ENCODE measurements at regions not wholly inside any gene's neighbourhood (a gene's known extent, or its start where the extent isn't known, plus 50 kb on each side); places are given as distances from the start of the nearest gene placed in this dataset.

GRCh38 chr6:163946437-163946836 lies 531.9 kb downstream of the QKI start:
- 22 to 90% (median 80%) methylated on average over 2 to 7 of the region's 7 CpGs for WGBS, 10 experiments
- Histone ChIP-seq H3K4me3 (no peak overlapping the region), H3K27ac (peak overlapping the region in 1 of 2 donors; percentile 5), H3K4me1 (replicated peaks in 1 of 2) (peaks cover 48 to 60% of the 10 kb centered on the region in 2 donors)
- in situ Hi-C loops (cut with MboI; ENCODE audit: low pct_unique_long_range_greater_than_20kb in 2 of 9, low sequenced_read_pairs in 9 of 9, unreplicated experiment in 9 of 9): no loop called here
- ATAC-seq (replicated peaks in 6 of 8): no peak

- ATAC-seq (replicated peaks in 6 of 8): no peak
- H3K27ac ChIP-seq: peak overlapping the region; percentile 26 to 39
- no peak overlapping the region for H3K4me3 ChIP-seq
- 72 to 100% (median 99%) methylated on average over 1 to 6 of the region's 7 CpGs; no CpG with 5 or more reads in 2 of the 10 experiments for WGBS, 10 experiments
- peaks cover 53 to 67% of the 10 kb centered on the region in 2 donors for H3K4me1 ChIP-seq (replicated peaks in 1 of 2)
- in situ Hi-C loops (cut with MboI; ENCODE audit: low pct_unique_long_range_greater_than_20kb in 2 of 9, low sequenced_read_pairs in 9 of 9, unreplicated experiment in 9 of 9): no loop called here
Measured at GRCh38 chr6:163945808-163946207, 531.3 kb downstream of the QKI start.

GRCh38 chr6:163944897-163945296 lies 530.4 kb downstream of the QKI start:
- H3K27ac ChIP-seq: peak overlapping the region; percentile 26 to 38
- peaks cover 53 to 69% of the 10 kb centered on the region in 2 donors for H3K4me1 ChIP-seq (replicated peaks in 1 of 2)
- peak in 5 of 8 experiments; percentile 3 to 46 (median 33) for ATAC-seq (replicated peaks in 6 of 8)

GRCh38 chr6:163943607-163944385 lies 529.3 kb downstream of the QKI start:
- in situ Hi-C loops (cut with MboI; ENCODE audit: low pct_unique_long_range_greater_than_20kb in 2 of 9, low sequenced_read_pairs in 9 of 9, unreplicated experiment in 9 of 9): no loop called here
- peaks cover 53 to 69% of the 10 kb centered on the region in 2 donors for H3K4me1 ChIP-seq (replicated peaks in 1 of 2)
- H3K27ac ChIP-seq: peak overlapping the region; percentile 38 to 42
- 0 to 80% (median 6%) methylated on average over 1 to 13 of the region's 16 CpGs; no CpG with 5 or more reads in 1 of the 10 experiments for WGBS, 10 experiments
- peak; percentile 12 to 89 (median 86) for ATAC-seq (replicated peaks in 6 of 8)
- peak overlapping the region; percentile 7 to 22 (median 17) for H3K4me3 ChIP-seq

More at GRCh38 chr6:163944897-163945296, 530.4 kb downstream of the QKI start:
- H3K4me3 ChIP-seq: no peak overlapping the region
- in situ Hi-C loops (cut with MboI; ENCODE audit: low pct_unique_long_range_greater_than_20kb in 2 of 9, low sequenced_read_pairs in 9 of 9, unreplicated experiment in 9 of 9): no loop called here
- WGBS, 10 experiments: 0 to 90% (median 43%) methylated on average over 1 to 8 of the region's 11 CpGs; no CpG with 5 or more reads in 1 of the 10 experiments

GRCh38 chr6:163942790-163943189 lies 528.3 kb downstream of the QKI start:
- Histone ChIP-seq H3K27ac (peak overlapping the region; percentile 38 to 42), H3K4me1 (replicated peaks in 1 of 2) (peaks cover 53 to 69% of the 10 kb centered on the region in 2 donors), H3K4me3 (no peak overlapping the region)
- ATAC-seq (replicated peaks in 6 of 8): no peak
- in situ Hi-C loops (cut with MboI; ENCODE audit: low pct_unique_long_range_greater_than_20kb in 2 of 9, low sequenced_read_pairs in 9 of 9, unreplicated experiment in 9 of 9): no loop called here
- WGBS, 10 experiments: 26 to 67% (median 38%) methylated on average over 1 to 3 of the region's 3 CpGs; no CpG with 5 or more reads in 1 of the 10 experiments

GRCh38 chr6:163941624-163941976 lies 527.1 kb downstream of the QKI start:
- 0 to 80% (median 47%) methylated on average over 1 to 4 of the region's 7 CpGs; no CpG with 5 or more reads in 4 of the 10 experiments for WGBS, 10 experiments
- in situ Hi-C loops (cut with MboI; ENCODE audit: low pct_unique_long_range_greater_than_20kb in 2 of 9, low sequenced_read_pairs in 9 of 9, unreplicated experiment in 9 of 9): no loop called here
- H3K27ac ChIP-seq: peak overlapping the region; percentile 33 to 72
- H3K4me1 ChIP-seq (replicated peaks in 1 of 2): peaks cover 45 to 60% of the 10 kb centered on the region in 2 donors
- H3K4me3 ChIP-seq: no peak overlapping the region
- no peak for ATAC-seq (replicated peaks in 6 of 8)

GRCh38 chr6:163940705-163941623 lies 526.4 kb downstream of the QKI start:
- Histone ChIP-seq H3K27ac (peak overlapping the region; percentile 33 to 72), H3K4me3 (no peak overlapping the region), H3K4me1 (replicated peaks in 1 of 2) (peaks cover 39 to 54% of the 10 kb centered on the region in 2 donors)
- 23 to 100% (median 60%) methylated on average over 1 to 8 of the region's 10 CpGs for WGBS, 10 experiments
- in situ Hi-C loops (cut with MboI; ENCODE audit: low pct_unique_long_range_greater_than_20kb in 2 of 9, low sequenced_read_pairs in 9 of 9, unreplicated experiment in 9 of 9): no loop called here
- ATAC-seq (replicated peaks in 6 of 8): peak in 7 of 8 experiments; percentile 1 to 80 (median 18)

- Histone ChIP-seq H3K4me1 (replicated peaks in 1 of 2) (peaks cover 12 to 15% of the 10 kb centered on the region in 2 donors), H3K4me3 (no peak overlapping the region), H3K27ac (no peak overlapping the region)
- no peak for ATAC-seq (replicated peaks in 6 of 8)
- in situ Hi-C loops (cut with MboI; ENCODE audit: low pct_unique_long_range_greater_than_20kb in 2 of 9, low sequenced_read_pairs in 9 of 9, unreplicated experiment in 9 of 9): no loop called here
- 0 to 100% (median 92%) methylated on average over 1 to 3 of the region's 4 CpGs for WGBS, 10 experiments
Measured at GRCh38 chr6:163937071-163937470, 522.6 kb downstream of the QKI start.

GRCh38 chr6:163935158-163935762 lies 520.7 kb downstream of the QKI start:
- Histone ChIP-seq H3K27ac (no peak overlapping the region), H3K4me1 (replicated peaks in 1 of 2) (no peaks in the 10 kb centered on the region), H3K4me3 (no peak overlapping the region)
- no peak for ATAC-seq (replicated peaks in 6 of 8)
- in situ Hi-C loops (cut with MboI; ENCODE audit: low pct_unique_long_range_greater_than_20kb in 2 of 9, low sequenced_read_pairs in 9 of 9, unreplicated experiment in 9 of 9): no loop called here
- 36 to 100% (median 79%) methylated on average over 1 to 5 of the region's 6 CpGs for WGBS, 10 experiments

- no peak overlapping the region for H3K4me3 ChIP-seq
- peaks cover 0 to 9% of the 10 kb centered on the region in 2 donors for H3K4me1 ChIP-seq (replicated peaks in 1 of 2)
- 19 to 100% (median 89%) methylated on average over 1 to 6 of the region's 6 CpGs for WGBS, 10 experiments
- no peak overlapping the region for H3K27ac ChIP-seq
- no peak for ATAC-seq (replicated peaks in 6 of 8)
- in situ Hi-C loops (cut with MboI; ENCODE audit: low pct_unique_long_range_greater_than_20kb in 2 of 9, low sequenced_read_pairs in 9 of 9, unreplicated experiment in 9 of 9): no loop called here
Measured at GRCh38 chr6:163930012-163930411, 515.5 kb downstream of the QKI start.

- ATAC-seq (replicated peaks in 6 of 8): no peak
- WGBS, 10 experiments: 40 to 100% (median 86%) methylated on average over 1 to 3 of the region's 3 CpGs; no CpG with 5 or more reads in 1 of the 10 experiments
- H3K4me1 ChIP-seq (replicated peaks in 1 of 2): peaks cover under 1 to 9% of the 10 kb centered on the region in 2 donors
- in situ Hi-C loops (cut with MboI; ENCODE audit: low pct_unique_long_range_greater_than_20kb in 2 of 9, low sequenced_read_pairs in 9 of 9, unreplicated experiment in 9 of 9): no loop called here
- H3K4me3 ChIP-seq: no peak overlapping the region
- no peak overlapping the region for H3K27ac ChIP-seq
Measured at GRCh38 chr6:163929538-163929937, 515.0 kb downstream of the QKI start.

GRCh38 chr6:163926642-163927041 lies 512.1 kb downstream of the QKI start:
- in situ Hi-C loops (cut with MboI; ENCODE audit: low pct_unique_long_range_greater_than_20kb in 2 of 9, low sequenced_read_pairs in 9 of 9, unreplicated experiment in 9 of 9): no loop called here
- Histone ChIP-seq H3K4me1 (replicated peaks in 1 of 2) (peaks cover 9 to 15% of the 10 kb centered on the region in 2 donors), H3K4me3 (no peak overlapping the region), H3K27ac (no peak overlapping the region)
- WGBS, 10 experiments: 0 to 93% (median 59%) methylated on average over 1 to 7 of the region's 7 CpGs; no CpG with 5 or more reads in 2 of the 10 experiments
- ATAC-seq (replicated peaks in 6 of 8): no peak
